ENCODE measurements at regions not wholly inside any gene's neighbourhood (a gene's known extent, or its start where the extent isn't known, plus 50 kb on each side); places are given as distances from the start of the nearest gene placed in this dataset.

DNA sequence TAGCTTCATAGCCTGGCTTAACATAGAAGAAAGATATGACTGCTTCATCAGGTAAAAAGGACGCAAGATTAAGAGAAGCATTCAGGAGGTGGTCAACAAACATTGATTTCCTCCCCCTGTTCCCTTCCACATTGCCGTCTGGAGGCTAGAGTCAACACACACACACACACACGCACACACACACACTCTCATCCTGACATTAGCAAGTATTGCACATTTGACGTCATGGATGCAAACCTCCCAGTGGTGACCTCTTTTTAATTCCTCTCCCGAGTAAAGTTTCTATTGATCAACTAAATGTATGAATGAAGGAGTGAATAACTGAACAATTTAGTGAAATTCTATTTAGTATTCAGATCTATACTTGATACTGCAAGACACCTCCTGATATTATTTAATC is 332.8 kb downstream of the ELAVL2 start:
- TF ChIP-seq CTCF (IDR thresholded peaks at IDR 0.05; ENCODE audit: insufficient read depth, low read length) = no peak
- no peak for DNase-seq (ENCODE audit: low read depth)
- H3K4me3 ChIP-seq (ENCODE audit: low read depth, low read length) = no peak overlapping the region

DNA sequence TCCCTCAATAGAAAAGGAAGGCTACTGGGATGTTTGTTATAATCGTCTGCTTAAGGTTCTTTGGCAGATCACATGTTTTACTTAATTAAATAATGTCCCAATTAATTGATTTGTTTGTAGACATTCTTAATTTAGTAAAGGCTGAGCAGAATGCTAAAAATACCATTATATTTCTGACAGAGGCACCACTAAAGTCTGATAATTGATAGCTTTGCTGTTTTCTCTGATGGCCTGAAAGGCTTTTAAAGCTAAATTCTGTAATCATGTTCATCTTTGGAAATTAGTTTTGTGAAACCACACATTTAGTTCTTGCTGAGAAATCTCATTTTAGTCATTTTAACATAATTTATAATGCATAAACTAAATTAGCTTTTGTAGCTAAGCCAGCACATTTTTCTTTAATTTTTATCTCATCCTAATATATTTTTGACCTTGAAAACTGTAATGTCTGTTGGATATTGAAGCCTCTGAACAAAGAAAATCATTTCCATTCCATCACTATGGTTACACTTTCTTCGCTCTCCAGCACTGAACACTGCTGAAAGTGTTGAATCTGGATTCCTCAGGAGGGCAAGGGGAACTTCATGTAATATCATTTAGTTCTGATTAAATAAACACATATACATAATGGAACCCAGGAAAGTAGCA is 329.4 kb downstream of the ELAVL2 start:
- H3K4me3 ChIP-seq (ENCODE audit: low read depth, low read length) = no peak overlapping the region
- no peak for DNase-seq (ENCODE audit: low read depth)
- TF ChIP-seq CTCF (IDR thresholded peaks at IDR 0.05; ENCODE audit: insufficient read depth, low read length) = no peak

GRCh38 chr9:23497137-23497504 is 328.9 kb downstream of the ELAVL2 start:
- no peak overlapping the region for H3K4me3 ChIP-seq (ENCODE audit: low read depth, low read length)
- DNase-seq (ENCODE audit: low read depth) = no peak
- TF ChIP-seq CTCF (IDR thresholded peaks at IDR 0.05; ENCODE audit: insufficient read depth, low read length) = no peak

GRCh38 chr9:23502004-23502403 is 324.0 kb downstream of the ELAVL2 start:
- DNase-seq (ENCODE audit: low read depth) = no peak
- TF ChIP-seq CTCF (IDR thresholded peaks at IDR 0.05; ENCODE audit: insufficient read depth, low read length) = no peak

GRCh38 chr9:23522952-23523351 is 303.1 kb downstream of the ELAVL2 start:
- no peak for DNase-seq (ENCODE audit: low read depth)
- TF ChIP-seq CTCF (IDR thresholded peaks at IDR 0.05; ENCODE audit: insufficient read depth, low read length) = no peak
- no peak overlapping the region for H3K4me3 ChIP-seq (ENCODE audit: low read depth, low read length)

More at GRCh38 chr9:23502004-23502403, 324.0 kb downstream of the ELAVL2 start:
- no peak overlapping the region for H3K4me3 ChIP-seq (ENCODE audit: low read depth, low read length)

DNA sequence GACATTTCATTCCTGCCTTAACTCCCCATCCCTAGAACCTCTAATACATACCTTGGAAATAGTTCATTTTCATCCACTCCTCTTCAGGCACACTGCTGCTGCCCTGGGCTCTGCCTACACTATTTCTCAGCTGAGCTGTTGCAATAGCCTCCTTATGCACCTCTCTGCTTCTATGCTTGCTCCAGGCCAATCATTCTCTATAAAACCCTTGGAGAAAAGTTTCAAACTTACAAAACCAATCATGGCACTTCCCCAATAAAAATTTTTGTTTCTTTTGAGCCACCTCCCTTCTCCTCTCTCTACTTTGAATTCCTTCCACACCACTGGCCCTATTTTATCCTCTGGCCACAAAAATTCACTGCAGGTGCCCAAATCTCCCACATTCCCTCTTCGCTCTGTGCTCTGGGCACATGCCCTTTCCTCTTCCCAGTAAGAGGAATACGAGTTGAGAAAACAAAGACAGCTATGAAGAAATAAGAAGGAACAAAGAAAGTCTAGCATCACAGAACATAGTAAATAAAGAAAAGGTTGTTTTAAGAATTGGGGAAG is 301.4 kb downstream of the ELAVL2 start:
- TF ChIP-seq CTCF (IDR thresholded peaks at IDR 0.05; ENCODE audit: insufficient read depth, low read length) = no peak
- no peak overlapping the region for H3K4me3 ChIP-seq (ENCODE audit: low read depth, low read length)
- no peak for DNase-seq (ENCODE audit: low read depth)

DNA sequence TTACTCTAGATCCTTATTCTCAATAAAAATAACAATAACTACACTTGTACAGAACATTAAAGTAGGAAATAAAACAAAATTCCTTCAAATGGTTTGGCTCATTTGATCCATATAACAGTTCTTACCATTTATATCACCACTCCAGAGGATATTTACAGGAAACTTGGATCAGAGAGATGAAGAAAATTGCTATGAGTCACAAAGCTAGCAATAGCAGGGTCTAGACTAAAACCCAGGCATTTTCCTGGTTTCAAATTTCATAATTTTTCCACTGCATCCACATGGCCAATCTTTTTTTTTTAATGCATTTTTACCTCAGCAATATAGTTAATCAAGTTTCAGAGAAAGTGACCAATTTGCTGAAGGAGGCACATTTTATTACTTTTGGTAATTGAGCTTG is 299.2 kb downstream of the ELAVL2 start:
- no peak for DNase-seq (ENCODE audit: low read depth)
- H3K4me3 ChIP-seq (ENCODE audit: low read depth, low read length) = no peak overlapping the region
- TF ChIP-seq CTCF (IDR thresholded peaks at IDR 0.05; ENCODE audit: insufficient read depth, low read length) = no peak

Data from fibroblast of the aortic adventitia (primary cell).